ENCODE measurements at regions not wholly inside any gene's neighbourhood (a gene's known extent, or its start where the extent isn't known, plus 50 kb on each side); places are given as distances from the start of the nearest gene placed in this dataset.

DNA sequence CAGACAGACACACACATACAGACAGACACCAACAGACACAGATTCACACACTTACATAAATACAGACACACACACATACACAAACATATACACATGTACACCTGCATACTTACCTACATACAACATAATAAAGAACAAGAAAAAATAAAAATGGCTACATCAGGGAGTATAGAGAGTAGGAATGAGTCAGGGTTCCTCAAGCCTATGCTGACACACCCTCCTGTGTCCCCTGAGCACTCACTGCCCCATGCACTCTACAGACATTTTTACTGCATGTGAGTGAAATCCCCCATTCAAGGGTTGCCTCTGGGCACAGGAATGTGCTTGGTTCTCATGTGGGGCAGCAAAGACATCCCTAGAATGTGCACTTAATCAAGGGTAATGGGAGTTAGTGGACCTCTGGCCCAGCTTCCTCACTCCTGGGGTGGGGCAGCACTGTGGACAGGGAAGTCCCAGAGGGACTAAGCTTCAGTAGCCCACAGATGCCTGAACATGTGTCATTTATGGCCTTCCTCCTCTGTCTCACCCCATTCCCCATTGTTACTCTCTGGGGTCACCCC is 185.9 kb upstream of the FOXA2 start:
- Mint-ChIP-seq H3K27ac (no peak overlapping the region), H3K36me3 (no peaks in the 10 kb centered on the region), H3K9me3 (no peaks in the 10 kb centered on the region), H3K27me3 (ENCODE audit: insufficient read depth, low read depth) (peaks cover 6% of the 10 kb centered on the region), H3K4me1 (peaks cover 11% of the 10 kb centered on the region), H3K4me3 (no peak overlapping the region)
- no peak for DNase-seq (ENCODE audit: low spot score)
- Histone ChIP-seq H3K9me3 (ENCODE audit: low read depth) (no peaks in the 10 kb centered on the region), H2AFZ (replicated peaks) (no peak overlapping the region), H3F3A (ENCODE audit: low read depth) (no peaks in the 10 kb centered on the region), H3K4me3 (no peak overlapping the region), H3K9ac (no peak overlapping the region), H3K4me2 (no peak overlapping the region), H4K20me1 (ENCODE audit: low read depth) (no peaks in the 10 kb centered on the region), H3K79me2 (ENCODE audit: low read depth) (no peaks in the 10 kb centered on the region), H3K4me1 (peaks cover 6% of the 10 kb centered on the region), H3K27me3 (no peaks in the 10 kb centered on the region), H3K36me3 (no peaks in the 10 kb centered on the region), H3K27ac (no peak overlapping the region)
- TF ChIP-seq, protein P1, sequence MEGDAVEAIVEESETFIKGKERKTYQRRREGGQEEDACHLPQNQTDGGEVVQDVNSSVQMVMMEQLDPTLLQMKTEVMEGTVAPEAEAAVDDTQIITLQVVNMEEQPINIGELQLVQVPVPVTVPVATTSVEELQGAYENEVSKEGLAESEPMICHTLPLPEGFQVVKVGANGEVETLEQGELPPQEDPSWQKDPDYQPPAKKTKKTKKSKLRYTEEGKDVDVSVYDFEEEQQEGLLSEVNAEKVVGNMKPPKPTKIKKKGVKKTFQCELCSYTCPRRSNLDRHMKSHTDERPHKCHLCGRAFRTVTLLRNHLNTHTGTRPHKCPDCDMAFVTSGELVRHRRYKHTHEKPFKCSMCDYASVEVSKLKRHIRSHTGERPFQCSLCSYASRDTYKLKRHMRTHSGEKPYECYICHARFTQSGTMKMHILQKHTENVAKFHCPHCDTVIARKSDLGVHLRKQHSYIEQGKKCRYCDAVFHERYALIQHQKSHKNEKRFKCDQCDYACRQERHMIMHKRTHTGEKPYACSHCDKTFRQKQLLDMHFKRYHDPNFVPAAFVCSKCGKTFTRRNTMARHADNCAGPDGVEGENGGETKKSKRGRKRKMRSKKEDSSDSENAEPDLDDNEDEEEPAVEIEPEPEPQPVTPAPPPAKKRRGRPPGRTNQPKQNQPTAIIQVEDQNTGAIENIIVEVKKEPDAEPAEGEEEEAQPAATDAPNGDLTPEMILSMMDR (IDR thresholded peaks at IDR 0.05): no peak
- TF ChIP-seq EZH2phosphoT487 (IDR thresholded peaks at IDR 0.05) (no peak), EZH2 (IDR thresholded peaks at IDR 0.05) (no peak)

DNA sequence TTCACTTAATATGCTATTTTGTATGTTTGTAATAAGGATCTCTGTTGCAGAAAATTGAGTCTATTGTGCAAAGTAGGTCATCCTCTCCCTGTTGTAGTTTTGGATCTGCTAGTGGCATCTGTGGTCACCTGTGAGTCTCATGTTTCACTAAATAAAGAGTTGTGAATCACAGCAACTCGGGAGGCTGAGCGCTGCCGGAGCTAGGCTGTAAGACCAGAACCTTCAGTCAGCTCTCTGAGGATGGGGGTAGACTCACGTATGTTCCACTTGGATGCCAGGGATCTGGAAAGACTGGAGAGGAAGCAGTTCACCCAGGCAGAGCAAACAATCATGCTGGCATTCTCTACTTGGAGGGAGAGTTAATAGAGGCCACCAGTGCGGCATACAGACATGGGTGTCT is 187.3 kb upstream of the FOXA2 start:
- no peaks in the 10 kb centered on the region for H4K20me1 ChIP-seq (ENCODE audit: low read depth)
- no peak overlapping the region for H3K4me3 Mint-ChIP-seq
- no peak for DNase-seq (ENCODE audit: low spot score)
- H3K36me3 ChIP-seq: no peaks in the 10 kb centered on the region
- no peak overlapping the region for H3K4me2 ChIP-seq
- H3K36me3 Mint-ChIP-seq: no peaks in the 10 kb centered on the region
- no peaks in the 10 kb centered on the region for H3K79me2 ChIP-seq (ENCODE audit: low read depth)
- H3K9ac ChIP-seq: no peak overlapping the region
- no peak overlapping the region for H3K27ac ChIP-seq
- no peaks in the 10 kb centered on the region for H3K27me3 ChIP-seq
- no peak overlapping the region for H3K4me3 ChIP-seq
- H3K27ac Mint-ChIP-seq: no peak overlapping the region
- no peaks in the 10 kb centered on the region for H3K9me3 Mint-ChIP-seq
- no peaks in the 10 kb centered on the region for H3F3A ChIP-seq (ENCODE audit: low read depth)
- H3K4me1 ChIP-seq: peaks cover 6% of the 10 kb centered on the region
- no peak overlapping the region for H2AFZ ChIP-seq (replicated peaks)
- H3K4me1 Mint-ChIP-seq: peaks cover 15% of the 10 kb centered on the region
- TF ChIP-seq, protein P1 (IDR thresholded peaks at IDR 0.05): no peak
- TF ChIP-seq EZH2phosphoT487 (IDR thresholded peaks at IDR 0.05): no peak
- TF ChIP-seq EZH2 (IDR thresholded peaks at IDR 0.05): no peak
- H3K9me3 ChIP-seq (ENCODE audit: low read depth): no peaks in the 10 kb centered on the region
- H3K27me3 Mint-ChIP-seq (ENCODE audit: insufficient read depth, low read depth): peaks cover 6% of the 10 kb centered on the region

DNA sequence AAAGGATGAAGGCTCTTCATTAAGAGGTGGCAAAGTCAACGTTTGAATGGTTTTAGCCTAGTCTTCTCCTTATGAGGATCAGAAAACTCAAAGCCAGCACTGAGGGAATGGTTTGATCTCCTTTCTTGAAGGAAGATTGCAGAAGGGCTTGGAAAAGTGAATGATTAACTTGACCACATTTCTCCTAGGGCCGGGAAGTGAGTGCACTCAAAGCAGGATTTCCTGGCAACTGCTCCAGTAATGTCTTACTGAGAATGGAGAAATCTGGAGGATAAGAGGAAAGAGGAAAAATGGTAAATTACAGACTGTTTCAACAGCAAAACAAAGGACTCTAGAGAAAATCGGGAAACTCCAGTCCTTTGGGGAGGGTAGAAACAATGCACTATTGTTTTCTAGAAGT is 189.0 kb upstream of the FOXA2 start:
- no peak overlapping the region for H3K4me2 ChIP-seq
- H3K4me1 ChIP-seq: peaks cover 6% of the 10 kb centered on the region
- H3K9ac ChIP-seq: no peak overlapping the region
- no peak overlapping the region for H3K27ac ChIP-seq
- no peak for DNase-seq (ENCODE audit: low spot score)
- no peak overlapping the region for H3K4me3 ChIP-seq
- peaks cover 15% of the 10 kb centered on the region for H3K4me1 Mint-ChIP-seq
- peaks cover 6% of the 10 kb centered on the region for H3K27me3 Mint-ChIP-seq (ENCODE audit: insufficient read depth, low read depth)
- no peak overlapping the region for H2AFZ ChIP-seq (replicated peaks)
- H3K4me3 Mint-ChIP-seq: no peak overlapping the region
- no peaks in the 10 kb centered on the region for H3K79me2 ChIP-seq (ENCODE audit: low read depth)
- TF ChIP-seq, protein P1 (IDR thresholded peaks at IDR 0.05): no peak
- TF ChIP-seq EZH2 (IDR thresholded peaks at IDR 0.05) (no peak), EZH2phosphoT487 (IDR thresholded peaks at IDR 0.05) (no peak)
- H3F3A ChIP-seq (ENCODE audit: low read depth): no peaks in the 10 kb centered on the region
- no peaks in the 10 kb centered on the region for H3K9me3 Mint-ChIP-seq
- no peaks in the 10 kb centered on the region for H4K20me1 ChIP-seq (ENCODE audit: low read depth)
- no peaks in the 10 kb centered on the region for H3K36me3 ChIP-seq
- H3K9me3 ChIP-seq (ENCODE audit: low read depth): no peaks in the 10 kb centered on the region
- no peaks in the 10 kb centered on the region for H3K36me3 Mint-ChIP-seq
- no peak overlapping the region for H3K27ac Mint-ChIP-seq
- H3K27me3 ChIP-seq: no peaks in the 10 kb centered on the region
